ENCODE measurements at regions not wholly inside any gene's neighbourhood (a gene's known extent, or its start where the extent isn't known, plus 50 kb on each side); places are given as distances from the start of the nearest gene placed in this dataset.

GRCh38 chr21:41037936-41038335 lies 130.0 kb upstream of the BACE2 start:
- Histone ChIP-seq H3K9me2 (replicated peaks; ENCODE audit: low read length) (no peaks in the 10 kb centered on the region), H3K4me1 (ENCODE audit: insufficient read depth, low read length) (no peaks in the 10 kb centered on the region), H3K79me2 (ENCODE audit: low read length) (no peaks in the 10 kb centered on the region), H3K27ac (ENCODE audit: low read length) (no peak overlapping the region), H2AFZ (ENCODE audit: low read length) (no peak overlapping the region), H3K9ac (ENCODE audit: low read length) (no peak overlapping the region), H3K9me3 (ENCODE audit: low read length) (no peaks in the 10 kb centered on the region), H4K20me1 (ENCODE audit: low read length) (no peaks in the 10 kb centered on the region), H3K4me2 (ENCODE audit: low read length) (no peak overlapping the region), H3K36me3 (ENCODE audit: low read depth, low read length) (no peaks in the 10 kb centered on the region), H3K4me3 (ENCODE audit: low read length) (no peak overlapping the region), H3F3A (ENCODE audit: low read length, unreplicated experiment) (no peaks in the 10 kb centered on the region), H3K27me3 (ENCODE audit: low read length) (no peaks in the 10 kb centered on the region)
- intact Hi-C loops (cut with micrococcal nuclease), result no loop called here
- no peak for ATAC-seq
- CTCF ChIA-PET, result no interaction called here
- BruUV-seq (replicated peaks), result no TSS peak
- POLR2A ChIA-PET (ENCODE audit: unreplicated experiment), result no interaction called here
- no peak for DNase-seq
- TF ChIP-seq EZH2phosphoT487 (IDR thresholded peaks at IDR 0.05; ENCODE audit: borderline replicate concordance, low read length) (no peak), EZH2 (IDR thresholded peaks at IDR 0.05; ENCODE audit: low read length, unreplicated experiment) (no peak), CTCF (conservative IDR thresholded peaks at IDR 0.05; ENCODE audit: low read depth, low read length) (no peak)

- H3K4me1 ChIP-seq (ENCODE audit: insufficient read depth, low read length), result no peaks in the 10 kb centered on the region
- no peak overlapping the region for H3K4me3 ChIP-seq (ENCODE audit: low read length)
- TF ChIP-seq CTCF (conservative IDR thresholded peaks at IDR 0.05; ENCODE audit: low read depth, low read length) (peak; percentile 46), EZH2 (IDR thresholded peaks at IDR 0.05; ENCODE audit: low read length, unreplicated experiment) (no peak), EZH2phosphoT487 (IDR thresholded peaks at IDR 0.05; ENCODE audit: borderline replicate concordance, low read length) (no peak)
- no peaks in the 10 kb centered on the region for H3F3A ChIP-seq (ENCODE audit: low read length, unreplicated experiment)
- no peaks in the 10 kb centered on the region for H4K20me1 ChIP-seq (ENCODE audit: low read length)
- H2AFZ ChIP-seq (ENCODE audit: low read length), result no peak overlapping the region
- H3K79me2 ChIP-seq (ENCODE audit: low read length), result no peaks in the 10 kb centered on the region
- ChIA-PET POLR2A (ENCODE audit: unreplicated experiment) (no interaction called here), CTCF (no interaction called here)
- H3K4me2 ChIP-seq (ENCODE audit: low read length), result no peak overlapping the region
- BruUV-seq (replicated peaks), result no TSS peak
- intact Hi-C loops (cut with micrococcal nuclease), result no loop called here
- peaks cover 13% of the 10 kb centered on the region; the same call in 1 of the 2 replicates for H3K27me3 ChIP-seq (ENCODE audit: low read length)
- no peaks in the 10 kb centered on the region for H3K9me2 ChIP-seq (replicated peaks; ENCODE audit: low read length)
- H3K36me3 ChIP-seq (ENCODE audit: low read depth, low read length), result no peaks in the 10 kb centered on the region
- ATAC-seq (0 out of 2 replicates have a peak, but pooled peaks have one; percentile 31), DNase-seq (peak; percentile 11)
- H3K9ac ChIP-seq (ENCODE audit: low read length), result no peak overlapping the region
- no peaks in the 10 kb centered on the region for H3K9me3 ChIP-seq (ENCODE audit: low read length)
- no peak overlapping the region for H3K27ac ChIP-seq (ENCODE audit: low read length)
Measured at GRCh38 chr21:41043014-41043413, 124.9 kb upstream of the BACE2 start.

- Histone ChIP-seq H3K79me2 (ENCODE audit: low read length) (no peaks in the 10 kb centered on the region), H3K9me3 (ENCODE audit: low read length) (no peaks in the 10 kb centered on the region), H2AFZ (ENCODE audit: low read length) (no peak overlapping the region), H3K9me2 (replicated peaks; ENCODE audit: low read length) (no peaks in the 10 kb centered on the region), H3K9ac (ENCODE audit: low read length) (no peak overlapping the region), H3K4me2 (ENCODE audit: low read length) (0 out of 2 replicates have a peak overlapping the region, but pooled peaks have one; percentile 38), H3K36me3 (ENCODE audit: low read depth, low read length) (no peaks in the 10 kb centered on the region), H3K4me1 (ENCODE audit: insufficient read depth, low read length) (no peaks in the 10 kb centered on the region), H3K27me3 (ENCODE audit: low read length) (peaks cover 13% of the 10 kb centered on the region; the same call in 1 of the 2 replicates), H3K4me3 (ENCODE audit: low read length) (no peak overlapping the region), H3F3A (ENCODE audit: low read length, unreplicated experiment) (no peaks in the 10 kb centered on the region), H3K27ac (ENCODE audit: low read length) (no peak overlapping the region), H4K20me1 (ENCODE audit: low read length) (no peaks in the 10 kb centered on the region)
- DNase-seq (peak; percentile 23), ATAC-seq (no peak)
- POLR2A ChIA-PET (ENCODE audit: unreplicated experiment), result interaction anchor here (0.5 kb wide), 1 partner anchor 704 kb away, joined by 3 read pairs; no protein-coding TSS in a partner anchor
- TF ChIP-seq CTCF (conservative IDR thresholded peaks at IDR 0.05; ENCODE audit: low read depth, low read length) (peak; percentile 58), EZH2 (IDR thresholded peaks at IDR 0.05; ENCODE audit: low read length, unreplicated experiment) (no peak)
- intact Hi-C loops (cut with micrococcal nuclease), result no loop called here
- CTCF ChIA-PET, result no interaction called here
- no TSS peak for BruUV-seq (replicated peaks)
Measured at GRCh38 chr21:41045534-41046268, 122.3 kb upstream of the BACE2 start.

Measured in PC-3 (cell line).